Esophagus squamous epithelium (tissue), 4 donors: ENCODE measurements at regions not wholly inside any gene's neighbourhood (a gene's known extent, or its start where the extent isn't known, plus 50 kb on each side); places are given as distances from the start of the nearest gene placed in this dataset.

Experiments
- POLR2A ChIP-seq, 4 donors: fragments of 450-650 bp; IDR thresholded peaks; one replicate each; pipeline ENCODE4 v1.6.1; 2017; ENCODE audit warnings: antibody characterized with exemption in 4 of 4, mild to moderate bottlenecking in 4 of 4, moderate library complexity in 3 of 4
- TF ChIP-seq, protein P1 (sequence below), 6 experiments: fragments of 450-650 bp in 4 of 6; fragments of 200-600 bp in 2 of 6; sonication (generic) in 2 of 6; IDR thresholded peaks; one replicate each; pipeline ENCODE4 v1.5.1; 2016 to 2019; ENCODE audit warnings: antibody characterized with exemption in 6 of 6, mild to moderate bottlenecking in 4 of 6, moderate library complexity in 4 of 6

DNA sequence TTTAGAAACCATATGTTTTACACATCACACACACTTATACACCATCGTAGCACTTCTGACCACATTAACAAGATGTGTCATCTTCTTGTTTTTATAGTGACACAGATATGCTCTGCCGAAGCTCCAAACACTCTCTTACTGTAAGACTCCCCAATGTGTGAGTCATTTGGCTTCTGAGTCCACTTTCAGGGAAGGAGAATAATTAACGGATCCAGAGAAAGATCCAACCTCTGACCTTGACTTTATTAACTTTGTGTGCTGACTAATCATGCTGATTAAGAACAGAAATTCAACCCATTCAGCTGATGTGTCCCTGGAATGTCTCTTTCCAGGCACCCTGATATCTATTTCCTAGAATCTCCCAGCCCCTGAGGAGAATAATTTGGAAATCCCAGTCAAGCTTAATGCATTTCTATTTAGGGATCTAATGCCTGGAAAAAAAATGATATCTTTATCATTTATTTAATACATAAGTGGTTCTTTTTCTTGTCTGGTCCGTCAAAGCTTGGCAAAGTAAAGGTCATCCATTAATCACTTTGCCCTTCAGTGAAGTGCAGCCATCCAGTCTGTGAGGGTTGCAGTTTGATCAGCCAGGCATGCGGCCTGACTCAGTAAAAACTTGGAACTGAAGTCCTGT lies 615.8 kb upstream of the SYT4 start:
- TF ChIP-seq, protein P1, sequence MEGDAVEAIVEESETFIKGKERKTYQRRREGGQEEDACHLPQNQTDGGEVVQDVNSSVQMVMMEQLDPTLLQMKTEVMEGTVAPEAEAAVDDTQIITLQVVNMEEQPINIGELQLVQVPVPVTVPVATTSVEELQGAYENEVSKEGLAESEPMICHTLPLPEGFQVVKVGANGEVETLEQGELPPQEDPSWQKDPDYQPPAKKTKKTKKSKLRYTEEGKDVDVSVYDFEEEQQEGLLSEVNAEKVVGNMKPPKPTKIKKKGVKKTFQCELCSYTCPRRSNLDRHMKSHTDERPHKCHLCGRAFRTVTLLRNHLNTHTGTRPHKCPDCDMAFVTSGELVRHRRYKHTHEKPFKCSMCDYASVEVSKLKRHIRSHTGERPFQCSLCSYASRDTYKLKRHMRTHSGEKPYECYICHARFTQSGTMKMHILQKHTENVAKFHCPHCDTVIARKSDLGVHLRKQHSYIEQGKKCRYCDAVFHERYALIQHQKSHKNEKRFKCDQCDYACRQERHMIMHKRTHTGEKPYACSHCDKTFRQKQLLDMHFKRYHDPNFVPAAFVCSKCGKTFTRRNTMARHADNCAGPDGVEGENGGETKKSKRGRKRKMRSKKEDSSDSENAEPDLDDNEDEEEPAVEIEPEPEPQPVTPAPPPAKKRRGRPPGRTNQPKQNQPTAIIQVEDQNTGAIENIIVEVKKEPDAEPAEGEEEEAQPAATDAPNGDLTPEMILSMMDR (IDR thresholded peaks at IDR 0.05), result no peak
- TF ChIP-seq POLR2A (IDR thresholded peaks at IDR 0.05), result no peak
